ENCODE measurements at regions not wholly inside any gene's neighbourhood (a gene's known extent, or its start where the extent isn't known, plus 50 kb on each side); places are given as distances from the start of the nearest gene placed in this dataset.

DNA sequence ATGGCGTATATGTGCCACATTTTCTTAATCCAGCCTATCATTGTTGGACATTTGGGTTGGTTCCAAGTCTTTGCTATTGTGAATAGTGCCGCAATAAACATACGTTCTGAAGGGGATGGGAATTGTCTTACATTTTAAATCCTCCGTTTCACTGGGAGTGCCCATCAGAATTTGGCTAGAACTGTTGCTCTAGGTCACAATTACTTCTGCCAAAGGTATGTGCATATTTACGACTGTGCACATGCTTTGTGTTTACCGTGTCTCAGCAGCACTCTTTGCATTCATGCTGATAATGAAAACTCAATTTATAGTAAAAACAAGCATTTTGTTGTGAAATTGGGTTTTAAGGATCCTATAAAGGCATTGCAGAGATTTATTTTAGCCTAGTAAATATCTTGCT, 151.9 kb upstream of the ZNF618 start:
- no peaks in the 10 kb centered on the region for H3K36me3 ChIP-seq (ENCODE audit: control insufficient read depth, insufficient read depth, low read length)
- no peaks in the 10 kb centered on the region for H3K79me2 ChIP-seq (ENCODE audit: control insufficient read depth, insufficient read depth, low read length)
- no peak overlapping the region for H3K27ac ChIP-seq (ENCODE audit: insufficient read depth, low read length)
- H4K20me1 ChIP-seq (ENCODE audit: control insufficient read depth, extremely low read depth, insufficient read depth, low read length): no peaks in the 10 kb centered on the region
- TF ChIP-seq, protein P1, sequence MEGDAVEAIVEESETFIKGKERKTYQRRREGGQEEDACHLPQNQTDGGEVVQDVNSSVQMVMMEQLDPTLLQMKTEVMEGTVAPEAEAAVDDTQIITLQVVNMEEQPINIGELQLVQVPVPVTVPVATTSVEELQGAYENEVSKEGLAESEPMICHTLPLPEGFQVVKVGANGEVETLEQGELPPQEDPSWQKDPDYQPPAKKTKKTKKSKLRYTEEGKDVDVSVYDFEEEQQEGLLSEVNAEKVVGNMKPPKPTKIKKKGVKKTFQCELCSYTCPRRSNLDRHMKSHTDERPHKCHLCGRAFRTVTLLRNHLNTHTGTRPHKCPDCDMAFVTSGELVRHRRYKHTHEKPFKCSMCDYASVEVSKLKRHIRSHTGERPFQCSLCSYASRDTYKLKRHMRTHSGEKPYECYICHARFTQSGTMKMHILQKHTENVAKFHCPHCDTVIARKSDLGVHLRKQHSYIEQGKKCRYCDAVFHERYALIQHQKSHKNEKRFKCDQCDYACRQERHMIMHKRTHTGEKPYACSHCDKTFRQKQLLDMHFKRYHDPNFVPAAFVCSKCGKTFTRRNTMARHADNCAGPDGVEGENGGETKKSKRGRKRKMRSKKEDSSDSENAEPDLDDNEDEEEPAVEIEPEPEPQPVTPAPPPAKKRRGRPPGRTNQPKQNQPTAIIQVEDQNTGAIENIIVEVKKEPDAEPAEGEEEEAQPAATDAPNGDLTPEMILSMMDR (conservative IDR thresholded peaks at IDR 0.05 in 1 of 2, IDR thresholded peaks at IDR 0.05 in 1 of 2; ENCODE audit: low read depth in 1 of 2, low read length in 2 of 2): no peak
- no peak for TF ChIP-seq EZH2 (IDR thresholded peaks at IDR 0.05; ENCODE audit: low read length, missing control alignments)
- H3K4me1 ChIP-seq (ENCODE audit: control insufficient read depth, extremely low read depth, insufficient read depth, low read length): no peaks in the 10 kb centered on the region
- no peak overlapping the region for H3K9ac ChIP-seq (ENCODE audit: insufficient read depth, low read length)
- no peak for DNase-seq (ENCODE audit: low read depth in 2 of 2)
- H3K4me2 ChIP-seq (ENCODE audit: extremely low read depth, insufficient read depth, low read length): no peak overlapping the region
- no peak overlapping the region for H2AFZ ChIP-seq (ENCODE audit: low read length)
- peaks cover 5% of the 10 kb centered on the region for H3K27me3 ChIP-seq (ENCODE audit: control insufficient read depth, insufficient read depth, low read length)
- no peaks in the 10 kb centered on the region for H3K9me3 ChIP-seq (ENCODE audit: control insufficient read depth, insufficient read depth, low read depth, low read length)
- no peak overlapping the region for H3K4me3 ChIP-seq (replicated peaks in 1 of 4; ENCODE audit: control extremely low read depth in 1 of 4, insufficient read depth in 1 of 4, low read depth in 3 of 4, low read length in 4 of 4)

DNA sequence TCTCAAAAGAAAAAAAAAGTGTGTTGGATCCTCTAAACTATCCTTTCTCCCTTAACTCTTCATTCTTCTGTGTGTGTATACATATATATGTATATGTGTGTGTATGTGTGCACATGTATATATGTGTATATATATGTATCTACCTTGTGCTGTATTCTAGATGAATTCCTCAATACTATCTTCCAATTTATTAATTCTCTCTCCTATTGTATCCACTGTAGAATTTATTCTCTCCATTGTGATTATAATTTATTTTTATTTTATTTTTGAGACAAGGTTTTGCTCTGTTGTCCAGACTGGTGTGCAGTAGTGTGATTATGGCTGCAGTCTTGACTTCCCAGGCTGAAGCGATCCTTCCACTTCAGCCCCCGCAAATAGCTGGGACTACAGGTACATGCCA, 147.1 kb upstream of the ZNF618 start:
- no peaks in the 10 kb centered on the region for H3K79me2 ChIP-seq (ENCODE audit: control insufficient read depth, insufficient read depth, low read length)
- no peak overlapping the region for H3K4me3 ChIP-seq (replicated peaks in 1 of 4; ENCODE audit: control extremely low read depth in 1 of 4, insufficient read depth in 1 of 4, low read depth in 3 of 4, low read length in 4 of 4)
- no peaks in the 10 kb centered on the region for H3K4me1 ChIP-seq (ENCODE audit: control insufficient read depth, extremely low read depth, insufficient read depth, low read length)
- no peak for TF ChIP-seq EZH2 (IDR thresholded peaks at IDR 0.05; ENCODE audit: low read length, missing control alignments)
- TF ChIP-seq, protein P1 (conservative IDR thresholded peaks at IDR 0.05 in 1 of 2, IDR thresholded peaks at IDR 0.05 in 1 of 2; ENCODE audit: low read depth in 1 of 2, low read length in 2 of 2): no peak
- H3K9ac ChIP-seq (ENCODE audit: insufficient read depth, low read length): no peak overlapping the region
- H3K27me3 ChIP-seq (ENCODE audit: control insufficient read depth, insufficient read depth, low read length): peaks cover 7% of the 10 kb centered on the region
- H2AFZ ChIP-seq (ENCODE audit: low read length): no peak overlapping the region
- H4K20me1 ChIP-seq (ENCODE audit: control insufficient read depth, extremely low read depth, insufficient read depth, low read length): no peaks in the 10 kb centered on the region
- no peaks in the 10 kb centered on the region for H3K9me3 ChIP-seq (ENCODE audit: control insufficient read depth, insufficient read depth, low read depth, low read length)
- no peak overlapping the region for H3K4me2 ChIP-seq (ENCODE audit: extremely low read depth, insufficient read depth, low read length)
- DNase-seq (ENCODE audit: low read depth in 2 of 2): no peak
- H3K36me3 ChIP-seq (ENCODE audit: control insufficient read depth, insufficient read depth, low read length): no peaks in the 10 kb centered on the region
- H3K27ac ChIP-seq (ENCODE audit: insufficient read depth, low read length): no peak overlapping the region

DNA sequence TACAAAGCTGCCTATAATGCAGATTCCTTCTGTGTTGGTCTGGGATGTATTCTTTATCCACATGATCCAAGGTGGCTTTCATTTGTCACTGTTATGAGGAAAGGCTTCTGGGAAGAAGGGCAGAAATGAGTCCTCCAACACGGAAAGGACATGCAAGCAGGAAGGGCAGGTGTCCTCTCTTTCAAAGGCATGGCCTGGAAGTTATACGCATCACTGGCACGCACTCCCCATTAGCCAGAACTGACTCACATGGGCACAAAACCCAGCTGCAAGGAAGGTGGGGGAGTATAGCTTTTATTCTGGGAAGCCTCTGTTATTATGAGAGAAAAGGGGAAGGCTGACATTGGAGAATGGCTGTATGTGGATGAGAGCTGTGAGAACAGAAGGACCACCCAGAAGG, 141.3 kb upstream of the ZNF618 start:
- Histone ChIP-seq H3K9ac (ENCODE audit: insufficient read depth, low read length) (no peak overlapping the region), H3K9me3 (ENCODE audit: control insufficient read depth, insufficient read depth, low read depth, low read length) (no peaks in the 10 kb centered on the region), H2AFZ (ENCODE audit: low read length) (no peak overlapping the region), H3K27ac (ENCODE audit: insufficient read depth, low read length) (no peak overlapping the region), H3K27me3 (ENCODE audit: control insufficient read depth, insufficient read depth, low read length) (peaks cover 10% of the 10 kb centered on the region), H3K36me3 (ENCODE audit: control insufficient read depth, insufficient read depth, low read length) (no peaks in the 10 kb centered on the region), H3K4me3 (replicated peaks in 1 of 4; ENCODE audit: control extremely low read depth in 1 of 4, insufficient read depth in 1 of 4, low read depth in 3 of 4, low read length in 4 of 4) (no peak overlapping the region), H3K4me2 (ENCODE audit: extremely low read depth, insufficient read depth, low read length) (no peak overlapping the region), H3K79me2 (ENCODE audit: control insufficient read depth, insufficient read depth, low read length) (no peaks in the 10 kb centered on the region), H4K20me1 (ENCODE audit: control insufficient read depth, extremely low read depth, insufficient read depth, low read length) (no peaks in the 10 kb centered on the region), H3K4me1 (ENCODE audit: control insufficient read depth, extremely low read depth, insufficient read depth, low read length) (no peaks in the 10 kb centered on the region)
- TF ChIP-seq, protein P1 (conservative IDR thresholded peaks at IDR 0.05 in 1 of 2, IDR thresholded peaks at IDR 0.05 in 1 of 2; ENCODE audit: low read depth in 1 of 2, low read length in 2 of 2): no peak
- no peak for TF ChIP-seq EZH2 (IDR thresholded peaks at IDR 0.05; ENCODE audit: low read length, missing control alignments)
- DNase-seq (ENCODE audit: low read depth in 2 of 2): no peak

Measured in fibroblast of lung (primary cell).